ENCODE measurements at regions not wholly inside any gene's neighbourhood (a gene's known extent, or its start where the extent isn't known, plus 50 kb on each side); places are given as distances from the start of the nearest gene placed in this dataset.

GRCh38 chr5:165393839-165394238 is 1888.4 kb downstream of the MAT2B start:
- 46 to 65% methylated on average over 2 of the region's 2 CpGs for WGBS, 2 donors

GRCh38 chr5:165397516-165397915 is 1892.1 kb downstream of the MAT2B start:
- DNase-seq (peak; percentile 53 to 80 (median 69)), ATAC-seq (peak; percentile 85)
- TF ChIP-seq CTCF (IDR thresholded peaks at IDR 0.05) (peak in 1 of 7 experiments; percentile 7), POLR2A (IDR thresholded peaks at IDR 0.05) (no peak)
- Histone ChIP-seq H3K36me3 (replicated peaks in 1 of 2; ENCODE audit: insufficient read depth in 1 of 2, low read depth in 2 of 2) (no peaks in the 10 kb centered on the region), H3K4me3 (no peak overlapping the region), H3K4me1 (peaks cover 10% of the 10 kb centered on the region), H3K9me3 (no peaks in the 10 kb centered on the region), H3K27me3 (no peaks in the 10 kb centered on the region), H3K27ac (peak overlapping the region in 2 of 4 donors; percentile 10 to 23)
- intact Hi-C loops (cut with DNase I), result no loop called here
- WGBS, 2 donors, result 9 to 12% methylated on average over 1 of the region's 1 CpG

More at GRCh38 chr5:165393839-165394238, 1888.4 kb downstream of the MAT2B start:
- H3K27ac ChIP-seq, result no peak overlapping the region
- no peaks in the 10 kb centered on the region for H3K36me3 ChIP-seq (replicated peaks in 1 of 2; ENCODE audit: insufficient read depth in 1 of 2, low read depth in 2 of 2)
- ATAC-seq (no peak), DNase-seq (no peak)
- H3K4me3 ChIP-seq, result no peak overlapping the region
- H3K27me3 ChIP-seq, result no peaks in the 10 kb centered on the region
- intact Hi-C loops (cut with DNase I), result no loop called here
- TF ChIP-seq CTCF (IDR thresholded peaks at IDR 0.05), result no peak
- TF ChIP-seq POLR2A (IDR thresholded peaks at IDR 0.05), result no peak
- H3K9me3 ChIP-seq, result no peaks in the 10 kb centered on the region
- peaks cover 5% of the 10 kb centered on the region for H3K4me1 ChIP-seq

GRCh38 chr5:165400086-165400485 is 1894.7 kb downstream of the MAT2B start:
- Histone ChIP-seq H3K27me3 (no peaks in the 10 kb centered on the region), H3K9me3 (no peaks in the 10 kb centered on the region)
- no peak for ATAC-seq

GRCh38 chr5:165404917-165405316 is 1899.5 kb downstream of the MAT2B start:
- no peak for ATAC-seq
- Histone ChIP-seq H3K4me1 (peaks cover 5% of the 10 kb centered on the region), H3K27me3 (no peaks in the 10 kb centered on the region), H3K9me3 (no peaks in the 10 kb centered on the region), H3K4me3 (no peak overlapping the region), H3K27ac (no peak overlapping the region), H3K36me3 (replicated peaks in 1 of 2; ENCODE audit: insufficient read depth in 1 of 2, low read depth in 2 of 2) (no peaks in the 10 kb centered on the region)
- TF ChIP-seq POLR2A (IDR thresholded peaks at IDR 0.05) (no peak), CTCF (IDR thresholded peaks at IDR 0.05) (no peak)
- DNase-seq, result no peak
- 80 to 89% methylated on average over 2 of the region's 2 CpGs for WGBS, 2 donors
- intact Hi-C loops (cut with DNase I), result no loop called here

More at GRCh38 chr5:165400086-165400485, 1894.7 kb downstream of the MAT2B start:
- Histone ChIP-seq H3K4me3 (no peak overlapping the region), H3K27ac (no peak overlapping the region), H3K4me1 (peaks cover 10% of the 10 kb centered on the region), H3K36me3 (replicated peaks in 1 of 2; ENCODE audit: insufficient read depth in 1 of 2, low read depth in 2 of 2) (no peaks in the 10 kb centered on the region)
- no peak for DNase-seq
- no peak for TF ChIP-seq POLR2A (IDR thresholded peaks at IDR 0.05)
- no peak for TF ChIP-seq CTCF (IDR thresholded peaks at IDR 0.05)
- intact Hi-C loops (cut with DNase I), result no loop called here

- Histone ChIP-seq H3K36me3 (replicated peaks in 1 of 2; ENCODE audit: insufficient read depth in 1 of 2, low read depth in 2 of 2) (no peaks in the 10 kb centered on the region), H3K4me3 (no peak overlapping the region), H3K9me3 (no peaks in the 10 kb centered on the region), H3K27me3 (no peaks in the 10 kb centered on the region), H3K4me1 (peaks cover 5% of the 10 kb centered on the region), H3K27ac (no peak overlapping the region)
- intact Hi-C loops (cut with DNase I), result no loop called here
- ATAC-seq, result no peak
- DNase-seq, result no peak
- TF ChIP-seq CTCF (IDR thresholded peaks at IDR 0.05), result no peak
- no peak for TF ChIP-seq POLR2A (IDR thresholded peaks at IDR 0.05)
- 33 to 35% methylated on average over 1 of the region's 1 CpG for WGBS, 2 donors
Observed at GRCh38 chr5:165405340-165405739, 1899.9 kb downstream of the MAT2B start.
